OCI-LY3 (cell line): ENCODE measurements at regions not wholly inside any gene's neighbourhood (a gene's known extent, or its start where the extent isn't known, plus 50 kb on each side); places are given as distances from the start of the nearest gene placed in this dataset.
"Not testable (repeated sequence)": the region's sequence is repeated elsewhere in the genome, so short reads cannot be mapped to it uniquely, and the experiment has no call there.

Experiments
- H2AFZ ChIP-seq: fragments of 200-600, 300-600 bp; shearing (Covaris generic); 2 replicates; pipeline ENCODE4 v1.6.0; 2014; ENCODE audit warnings: antibody characterized with exemption, low read depth, low read length
- H3K27ac ChIP-seq: fragments of 200-600, 300-600 bp; sonication (generic); 2 replicates; pipeline ENCODE4 v1.5.1; 2014; ENCODE audit warnings: mild to moderate bottlenecking, low read length, moderate library complexity, mixed read lengths
- H3K27me3 ChIP-seq: fragments of 200-600, 300-600 bp; sonication (generic); 2 replicates; pipeline ENCODE4 v1.6.1; 2014; ENCODE audit warnings: low read depth, low read length, mixed read lengths
- H3K36me3 ChIP-seq: fragments of 200-600, 300-600 bp; sonication (generic); replicated peaks from 2 replicates; pipeline ENCODE3; 2014; ENCODE audit warnings: low read depth, low read length, mixed read lengths
- H3K4me1 ChIP-seq: fragments of 300-600, 200-600 bp; sonication (generic); 2 replicates; pipeline ENCODE4 v1.6.1; 2014; ENCODE audit warnings: low read length, mixed read lengths
- H3K4me2 ChIP-seq: fragments of 200-600, 300-600 bp; sonication (generic); 2 replicates; pipeline ENCODE4 v1.6.1; 2014; ENCODE audit warnings: low read length, mixed read lengths
- H3K4me3 ChIP-seq: fragments of 300-600, 200-600 bp; sonication (generic); 2 replicates; pipeline ENCODE4 v1.5.1; 2014; ENCODE audit warnings: antibody characterized with exemption, mild to moderate bottlenecking, low read length, moderate library complexity
- H3K79me2 ChIP-seq: fragments of 300-600, 200-600 bp; shearing (Covaris generic); 2 replicates; pipeline ENCODE4 v1.6.1; 2014; ENCODE audit warnings: mild to moderate bottlenecking, low read length, mixed read lengths
- H3K9ac ChIP-seq: fragments of 300-600, 200-600 bp; shearing (Covaris generic); 2 replicates; pipeline ENCODE4 v1.6.0; 2014; ENCODE audit warnings: mild to moderate bottlenecking, low read length, moderate library complexity
- H3K9me3 ChIP-seq: fragments of 200-600, 300-600 bp; shearing (Covaris generic); 2 replicates; pipeline ENCODE4 v1.6.1; 2014; ENCODE audit warnings: low read length, mixed read lengths; ENCODE audit not compliant: insufficient read depth
- H4K20me1 ChIP-seq: fragments of 200-600, 300-600 bp; sonication (generic); 2 replicates; pipeline ENCODE4 v1.6.1; 2016; ENCODE audit warnings: low read length, mixed read lengths; ENCODE audit not compliant: insufficient read depth
- EZH2phosphoT487 ChIP-seq: fragments of 200-600 bp; shearing (Covaris generic); IDR thresholded peaks from 2 replicates; pipeline ENCODE4 v1.6.1; 2018; ENCODE audit warnings: antibody characterized with exemption, mixed run types, low read depth
- TF ChIP-seq, protein P1 (sequence below): fragments of 200-600, 300-600 bp; sonication (generic); IDR thresholded peaks from 2 replicates; pipeline ENCODE4 v1.5.1; 2014; ENCODE audit warnings: antibody characterized with exemption, low read length, low read depth

DNA sequence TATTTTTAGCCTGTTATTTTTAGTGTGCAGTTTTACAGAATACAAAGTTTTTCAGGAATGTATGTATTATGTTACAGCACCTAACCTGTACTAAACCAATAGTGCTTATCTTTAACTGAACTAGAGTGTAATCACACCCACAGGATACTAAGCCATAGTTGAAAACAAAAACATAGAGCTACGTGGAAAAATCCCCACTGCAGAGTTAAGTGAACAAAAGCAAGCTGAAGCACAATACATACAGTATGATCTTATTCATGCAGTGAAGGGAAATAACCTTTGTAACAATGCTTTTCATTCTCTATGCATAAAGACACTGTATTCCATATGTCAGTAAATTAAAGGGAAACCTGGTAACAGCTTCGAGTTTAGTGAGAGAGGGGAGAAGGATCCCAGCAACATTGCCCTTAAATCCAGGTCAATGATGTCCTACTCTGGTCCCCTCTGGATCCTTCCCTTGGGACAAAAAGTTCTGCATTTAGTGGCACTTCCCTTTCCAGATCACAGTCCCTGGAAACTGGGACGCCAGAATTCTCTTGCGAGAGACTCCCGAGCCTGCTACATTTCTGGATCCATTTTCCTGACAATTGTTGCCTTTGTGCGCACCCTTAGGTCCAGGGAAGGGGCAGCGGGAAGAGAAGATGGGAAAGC is 121.3 kb upstream of the CCND2 start:
- Histone ChIP-seq H3K4me2 (peak overlapping the region; percentile 70), H3K27me3 (no peaks in the 10 kb centered on the region), H3K79me2 (no peaks in the 10 kb centered on the region), H3K9ac (peak overlapping the region; percentile 87), H3K27ac (peak overlapping the region; percentile 99), H3K9me3 (no peaks in the 10 kb centered on the region), H3K4me3 (peak overlapping the region; percentile 19; the same call in 1 of the 2 replicates), H3K4me1 (peaks cover 91% of the 10 kb centered on the region), H4K20me1 (no peaks in the 10 kb centered on the region), H2AFZ (no peak overlapping the region), H3K36me3 (no peaks in the 10 kb centered on the region)
- TF ChIP-seq, protein P1, sequence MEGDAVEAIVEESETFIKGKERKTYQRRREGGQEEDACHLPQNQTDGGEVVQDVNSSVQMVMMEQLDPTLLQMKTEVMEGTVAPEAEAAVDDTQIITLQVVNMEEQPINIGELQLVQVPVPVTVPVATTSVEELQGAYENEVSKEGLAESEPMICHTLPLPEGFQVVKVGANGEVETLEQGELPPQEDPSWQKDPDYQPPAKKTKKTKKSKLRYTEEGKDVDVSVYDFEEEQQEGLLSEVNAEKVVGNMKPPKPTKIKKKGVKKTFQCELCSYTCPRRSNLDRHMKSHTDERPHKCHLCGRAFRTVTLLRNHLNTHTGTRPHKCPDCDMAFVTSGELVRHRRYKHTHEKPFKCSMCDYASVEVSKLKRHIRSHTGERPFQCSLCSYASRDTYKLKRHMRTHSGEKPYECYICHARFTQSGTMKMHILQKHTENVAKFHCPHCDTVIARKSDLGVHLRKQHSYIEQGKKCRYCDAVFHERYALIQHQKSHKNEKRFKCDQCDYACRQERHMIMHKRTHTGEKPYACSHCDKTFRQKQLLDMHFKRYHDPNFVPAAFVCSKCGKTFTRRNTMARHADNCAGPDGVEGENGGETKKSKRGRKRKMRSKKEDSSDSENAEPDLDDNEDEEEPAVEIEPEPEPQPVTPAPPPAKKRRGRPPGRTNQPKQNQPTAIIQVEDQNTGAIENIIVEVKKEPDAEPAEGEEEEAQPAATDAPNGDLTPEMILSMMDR = no peak
- TF ChIP-seq EZH2phosphoT487 = no peak

GRCh38 chr12:4151362-4152121 is 122.0 kb upstream of the CCND2 start:
- no peaks in the 10 kb centered on the region for H3K9me3 ChIP-seq
- H3K9ac ChIP-seq = peak overlapping the region; percentile 87
- no peaks in the 10 kb centered on the region for H4K20me1 ChIP-seq
- no peaks in the 10 kb centered on the region for H3K36me3 ChIP-seq
- H3K4me2 ChIP-seq = peak overlapping the region; percentile 70
- peak overlapping the region; percentile 99 for H3K27ac ChIP-seq
- H3K4me1 ChIP-seq = peaks cover 92% of the 10 kb centered on the region
- H3K27me3 ChIP-seq = no peaks in the 10 kb centered on the region
- no peak for TF ChIP-seq EZH2phosphoT487
- TF ChIP-seq, protein P1 = no peak
- H3K4me3 ChIP-seq = peak overlapping the region; percentile 19; the same call in 1 of the 2 replicates
- H3K79me2 ChIP-seq = no peaks in the 10 kb centered on the region
- no peak overlapping the region for H2AFZ ChIP-seq

DNA sequence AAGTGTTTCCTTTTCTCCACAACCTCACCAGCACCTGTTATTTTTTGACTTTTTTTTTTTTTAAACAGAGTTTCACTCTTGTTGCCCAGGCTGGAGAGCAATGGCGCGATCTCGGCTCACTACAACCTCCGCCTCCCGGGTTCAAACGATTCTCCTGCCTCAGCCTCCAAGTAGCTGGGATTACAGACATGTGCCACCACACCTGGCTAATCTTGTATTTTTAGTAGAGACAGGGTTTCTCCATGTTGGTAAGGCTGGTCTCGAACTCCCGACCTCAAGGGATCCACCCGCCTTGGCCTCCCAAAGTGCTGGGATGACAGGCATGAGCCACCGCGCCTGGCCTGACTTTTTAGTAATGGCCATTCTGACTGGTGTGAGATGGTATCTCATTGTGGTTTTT is 123.2 kb upstream of the CCND2 start:
- not testable (repeated sequence) for H2AFZ ChIP-seq, H3K36me3 ChIP-seq, H3K4me2 ChIP-seq, H3K4me3 ChIP-seq, H3K79me2 ChIP-seq, H3K27me3 ChIP-seq, H3K9me3 ChIP-seq, H4K20me1 ChIP-seq
- H3K9ac ChIP-seq = peak overlapping the region; percentile 87; the same call in 1 of the 2 replicates
- peaks cover 94% of the 10 kb centered on the region for H3K4me1 ChIP-seq
- peak overlapping the region; percentile 99 for H3K27ac ChIP-seq

GRCh38 chr12:4148418-4149056 is 125.0 kb upstream of the CCND2 start:
- H3K79me2 ChIP-seq = no peaks in the 10 kb centered on the region
- H3K4me1 ChIP-seq = peaks cover 95% of the 10 kb centered on the region
- no peaks in the 10 kb centered on the region for H3K9me3 ChIP-seq
- H3K27me3 ChIP-seq = no peaks in the 10 kb centered on the region
- H2AFZ ChIP-seq = no peak overlapping the region
- no peak for TF ChIP-seq EZH2phosphoT487
- TF ChIP-seq, protein P1 = no peak
- no peaks in the 10 kb centered on the region for H4K20me1 ChIP-seq
- peak overlapping the region; percentile 57 for H3K4me3 ChIP-seq
- H3K9ac ChIP-seq = peak overlapping the region; percentile 97
- H3K36me3 ChIP-seq = peaks cover 6% of the 10 kb centered on the region
- peak overlapping the region; percentile 81 for H3K4me2 ChIP-seq
- H3K27ac ChIP-seq = peak overlapping the region; percentile 99
